ENCODE measurements at regions not wholly inside any gene's neighbourhood (a gene's known extent, or its start where the extent isn't known, plus 50 kb on each side); places are given as distances from the start of the nearest gene placed in this dataset.

- DNase-seq, result no peak
Observed at GRCh38 chr18:11259469-11260150, 110.2 kb upstream of the PIEZO2 start.

DNA sequence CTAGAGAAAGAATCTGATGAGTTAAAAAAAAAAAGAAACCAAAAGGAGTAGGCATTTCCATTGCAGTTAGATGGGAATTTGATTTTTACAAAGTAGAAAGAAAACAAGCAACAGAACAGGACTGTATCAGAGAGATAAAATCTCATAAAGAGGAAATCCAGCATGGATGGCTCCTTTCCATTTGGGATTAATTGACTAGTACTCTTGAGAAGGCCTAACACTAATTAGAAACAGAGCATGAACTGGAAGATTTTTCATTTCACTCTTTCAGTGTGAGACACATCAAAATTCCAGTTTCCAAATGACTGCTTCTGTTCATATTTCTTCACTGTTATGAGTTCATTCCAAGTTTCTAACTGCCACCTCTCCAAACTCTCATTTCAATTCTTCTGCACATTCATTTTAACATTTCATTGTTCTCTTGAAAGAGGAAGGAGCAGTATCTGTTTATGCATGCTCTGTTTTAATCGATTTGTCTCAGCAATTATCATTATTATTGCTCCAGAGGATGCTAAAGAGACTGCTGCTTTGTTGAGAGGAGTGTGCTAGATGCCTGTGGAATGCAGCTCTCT, 108.8 kb upstream of the PIEZO2 start:
- no peak for DNase-seq

GRCh38 chr18:11256251-11256650, 106.9 kb upstream of the PIEZO2 start:
- DNase-seq, result no peak

GRCh38 chr18:11251891-11252270, 102.5 kb upstream of the PIEZO2 start:
- DNase-seq, result no peak

DNA sequence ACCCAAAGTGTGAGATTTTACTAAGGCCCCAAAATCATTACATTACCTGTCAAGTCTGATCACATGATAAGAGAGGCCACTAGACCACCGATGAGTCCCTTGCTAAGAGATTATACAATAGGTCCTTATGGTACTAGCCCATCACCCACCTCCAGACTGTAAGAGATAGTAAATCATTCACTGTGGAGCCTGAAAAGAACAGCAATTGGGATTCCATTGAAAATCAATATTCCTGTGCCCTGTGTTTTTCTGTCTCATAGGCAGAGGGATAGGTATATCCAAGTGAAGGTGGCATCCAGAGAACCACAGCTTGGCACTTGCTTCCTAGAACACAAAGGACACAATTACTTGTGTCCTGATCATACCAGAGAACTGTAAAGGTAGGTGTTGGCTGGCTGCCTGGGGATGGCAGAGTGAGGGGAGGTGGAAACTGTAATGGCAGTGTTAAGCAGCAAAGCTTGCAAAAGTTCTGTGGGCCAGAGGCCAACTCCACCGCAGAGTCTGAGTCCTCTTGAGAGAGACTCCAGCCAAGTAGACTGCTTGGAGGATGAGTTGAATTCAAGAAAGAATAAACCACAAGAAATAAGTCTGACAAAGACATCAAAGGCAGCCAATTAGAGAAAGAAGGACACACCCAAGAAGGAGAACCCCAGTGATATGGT, 102.0 kb upstream of the PIEZO2 start:
- DNase-seq, result no peak

GRCh38 chr18:11249391-11249790, 100.0 kb upstream of the PIEZO2 start:
- no peak for DNase-seq

- no peak for DNase-seq
Observed at GRCh38 chr18:11247381-11247970, 98.1 kb upstream of the PIEZO2 start.

GRCh38 chr18:11246495-11247300, 97.3 kb upstream of the PIEZO2 start:
- DNase-seq, result no peak

- no peak for DNase-seq
Observed at GRCh38 chr18:11245879-11246278, 96.5 kb upstream of the PIEZO2 start.

GRCh38 chr18:11237484-11237883, 88.1 kb upstream of the PIEZO2 start:
- DNase-seq, result no peak

DNA sequence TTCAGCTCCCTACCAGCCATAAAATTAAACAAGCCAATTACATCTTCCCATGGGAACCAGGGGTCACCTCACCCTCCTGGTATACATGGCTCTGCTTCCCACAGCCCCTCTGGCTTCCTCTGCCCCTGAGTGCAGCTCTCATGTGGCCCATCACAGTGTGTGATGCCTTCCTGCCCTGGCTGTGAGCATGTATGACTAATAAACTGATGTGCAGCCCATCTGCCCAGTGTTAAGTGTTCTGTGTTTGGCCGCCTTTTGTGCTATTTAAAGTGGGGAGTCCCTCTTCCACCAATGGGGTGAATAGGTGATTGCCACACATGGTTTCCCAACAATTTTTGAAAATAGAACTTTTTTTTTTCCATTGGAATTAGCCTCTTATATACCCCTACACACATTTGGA, 87.7 kb upstream of the PIEZO2 start:
- no peak for DNase-seq

GRCh38 chr18:11224153-11224552, 74.8 kb upstream of the PIEZO2 start:
- no peak for DNase-seq

DNA sequence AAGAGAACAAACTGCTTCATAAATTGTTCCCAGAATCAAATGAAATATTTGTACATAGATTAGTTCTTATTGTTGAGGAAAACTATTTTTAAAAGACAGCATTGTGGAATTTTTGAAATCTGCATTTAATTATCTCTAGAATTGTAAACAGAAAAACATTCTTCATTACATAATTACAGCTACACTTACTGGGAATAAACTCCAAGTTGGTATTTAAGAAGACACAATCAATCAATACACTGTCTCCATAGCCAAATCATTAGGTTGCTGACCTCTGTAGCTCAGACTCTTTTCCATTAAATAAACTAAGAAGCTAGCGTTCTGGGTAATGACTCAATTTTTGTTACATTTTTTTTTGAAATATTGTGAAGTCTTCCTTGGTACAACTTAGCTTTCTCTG, 70.2 kb upstream of the PIEZO2 start:
- no peak for DNase-seq

DNA sequence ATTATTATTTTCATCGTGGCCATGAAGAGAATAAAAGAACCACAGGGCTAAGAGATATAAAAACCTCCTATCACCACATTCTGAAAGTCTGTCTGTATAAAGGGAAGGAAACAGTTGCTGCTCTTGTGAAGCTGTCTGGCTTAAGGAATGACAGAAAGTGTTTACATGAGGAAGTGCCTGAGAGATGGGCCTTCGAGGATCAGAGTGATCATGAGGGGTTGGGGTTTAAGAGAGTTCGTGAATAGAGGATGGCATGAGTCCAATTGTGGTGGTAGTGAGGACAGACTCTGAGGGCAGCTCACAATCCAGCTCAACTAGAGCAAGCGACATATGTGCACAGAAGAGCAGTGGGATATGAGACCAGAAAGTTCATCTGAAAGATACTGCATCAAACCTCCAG, 65.8 kb upstream of the PIEZO2 start:
- no peak for DNase-seq

DNA sequence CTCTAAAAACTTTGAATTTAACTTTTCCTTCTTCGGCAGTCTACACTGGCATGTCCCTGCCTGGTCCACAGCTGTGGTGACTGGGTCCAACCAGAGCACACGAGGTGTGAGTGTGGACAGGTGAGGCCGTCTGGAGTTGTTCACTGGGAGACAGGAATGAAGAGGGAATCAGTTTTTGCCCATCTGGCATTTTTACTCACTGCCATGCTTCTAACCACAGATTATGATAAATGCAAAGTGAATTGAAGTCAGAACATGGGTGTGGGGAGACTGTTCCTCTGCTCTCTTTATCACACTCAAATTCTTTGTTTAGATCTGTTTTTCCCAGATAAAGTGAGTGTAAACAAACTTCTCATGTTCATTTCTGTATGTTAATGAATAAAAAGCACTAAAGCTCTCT, 54.7 kb upstream of the PIEZO2 start:
- no peak for DNase-seq

DNA sequence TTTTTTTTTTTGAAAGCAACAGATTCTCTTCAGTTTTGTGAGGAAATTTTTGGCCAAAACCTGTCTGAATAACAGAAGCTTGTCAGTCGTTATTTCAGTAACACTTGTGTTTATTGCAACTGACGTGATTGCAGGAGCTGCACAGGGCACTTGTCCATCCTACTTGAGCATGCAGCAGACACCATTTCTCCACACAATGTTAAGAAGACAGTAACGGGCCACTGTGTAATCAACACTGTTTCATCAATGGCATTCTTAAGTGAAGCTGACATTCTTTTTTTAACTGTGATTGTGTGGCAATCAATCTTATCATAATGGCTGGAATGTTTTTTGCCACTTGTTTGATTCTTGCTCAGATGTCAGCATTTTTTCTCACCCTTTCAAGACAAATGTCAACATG, 50.1 kb upstream of the PIEZO2 start:
- DNase-seq, result no peak
